Glutamatergic neuron (in vitro differentiated cells): ENCODE measurements at regions not wholly inside any gene's neighbourhood (a gene's known extent, or its start where the extent isn't known, plus 50 kb on each side); places are given as distances from the start of the nearest gene placed in this dataset.

Source experiments
- DNase-seq: peaks from one replicate; pipeline ENCODE4 v3.0.0; 2022
- H3K27ac Mint-ChIP-seq: one replicate; pipeline ENCODE4 v1.8.0; 2020; ENCODE audit warnings: mild to moderate bottlenecking, mixed read lengths, inconsistent platforms; ENCODE audit not compliant: unreplicated experiment
- H3K27me3 Mint-ChIP-seq: one replicate; pipeline ENCODE4 v1.8.0; 2020; ENCODE audit warnings: mild to moderate bottlenecking, moderate library complexity, mixed read lengths, inconsistent platforms; ENCODE audit not compliant: unreplicated experiment
- H3K36me3 Mint-ChIP-seq: one replicate; pipeline ENCODE4 v1.8.0; 2020; ENCODE audit warnings: mild to moderate bottlenecking, mixed read lengths, inconsistent platforms; ENCODE audit not compliant: unreplicated experiment
- H3K4me1 Mint-ChIP-seq: one replicate; pipeline ENCODE4 v1.8.0; 2020; ENCODE audit warnings: mild to moderate bottlenecking, low read depth, mixed read lengths, inconsistent platforms; ENCODE audit not compliant: unreplicated experiment
- H3K4me3 Mint-ChIP-seq: one replicate; pipeline ENCODE4 v1.8.0; 2020; ENCODE audit warnings: mild to moderate bottlenecking, mixed read lengths, inconsistent platforms; ENCODE audit not compliant: unreplicated experiment
- H3K9me3 Mint-ChIP-seq: one replicate; pipeline ENCODE4 v1.8.0; 2020; ENCODE audit warnings: mild to moderate bottlenecking, moderate library complexity, mixed read lengths, inconsistent platforms; ENCODE audit not compliant: unreplicated experiment
- TF ChIP-seq, protein P1 (sequence below): fragments of 200-600 bp; sonication (generic); IDR thresholded peaks from one replicate; pipeline ENCODE4 v1.5.0; 2021; ENCODE audit not compliant: partially characterized antibody, unreplicated experiment

DNA sequence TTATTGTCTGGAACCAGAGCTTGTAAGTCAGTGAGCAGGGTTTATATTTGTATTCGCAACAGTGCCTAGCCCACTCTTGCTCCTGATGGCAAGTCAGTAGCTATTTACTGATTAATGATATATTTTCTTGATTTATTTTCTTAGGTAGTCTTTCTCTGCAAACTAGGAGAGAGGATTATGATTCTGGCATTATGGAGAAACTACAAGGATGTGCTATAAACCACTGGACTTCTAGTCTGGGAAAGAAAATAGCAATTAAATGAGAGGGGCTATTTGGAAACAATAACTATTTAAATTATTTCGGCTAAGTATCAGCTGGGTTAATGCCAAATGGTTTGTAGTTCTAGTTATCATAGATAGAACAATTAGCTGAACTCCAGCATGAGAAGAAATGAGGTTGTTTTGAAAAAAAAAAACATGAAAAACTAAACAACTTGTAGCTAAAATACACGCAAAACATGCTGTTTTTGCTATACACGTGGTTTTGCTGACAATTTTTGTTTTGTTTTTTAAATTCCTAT, 304.9 kb upstream of the TCF21 start:
- peaks cover 5% of the 10 kb centered on the region for H3K36me3 Mint-ChIP-seq
- no peak overlapping the region for H3K4me3 Mint-ChIP-seq
- DNase-seq: no peak
- H3K27me3 Mint-ChIP-seq: peaks cover 3% of the 10 kb centered on the region
- H3K27ac Mint-ChIP-seq: no peak overlapping the region
- H3K4me1 Mint-ChIP-seq: no peaks in the 10 kb centered on the region
- H3K9me3 Mint-ChIP-seq: no peaks in the 10 kb centered on the region
- TF ChIP-seq, protein P1, sequence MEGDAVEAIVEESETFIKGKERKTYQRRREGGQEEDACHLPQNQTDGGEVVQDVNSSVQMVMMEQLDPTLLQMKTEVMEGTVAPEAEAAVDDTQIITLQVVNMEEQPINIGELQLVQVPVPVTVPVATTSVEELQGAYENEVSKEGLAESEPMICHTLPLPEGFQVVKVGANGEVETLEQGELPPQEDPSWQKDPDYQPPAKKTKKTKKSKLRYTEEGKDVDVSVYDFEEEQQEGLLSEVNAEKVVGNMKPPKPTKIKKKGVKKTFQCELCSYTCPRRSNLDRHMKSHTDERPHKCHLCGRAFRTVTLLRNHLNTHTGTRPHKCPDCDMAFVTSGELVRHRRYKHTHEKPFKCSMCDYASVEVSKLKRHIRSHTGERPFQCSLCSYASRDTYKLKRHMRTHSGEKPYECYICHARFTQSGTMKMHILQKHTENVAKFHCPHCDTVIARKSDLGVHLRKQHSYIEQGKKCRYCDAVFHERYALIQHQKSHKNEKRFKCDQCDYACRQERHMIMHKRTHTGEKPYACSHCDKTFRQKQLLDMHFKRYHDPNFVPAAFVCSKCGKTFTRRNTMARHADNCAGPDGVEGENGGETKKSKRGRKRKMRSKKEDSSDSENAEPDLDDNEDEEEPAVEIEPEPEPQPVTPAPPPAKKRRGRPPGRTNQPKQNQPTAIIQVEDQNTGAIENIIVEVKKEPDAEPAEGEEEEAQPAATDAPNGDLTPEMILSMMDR: no peak

DNA sequence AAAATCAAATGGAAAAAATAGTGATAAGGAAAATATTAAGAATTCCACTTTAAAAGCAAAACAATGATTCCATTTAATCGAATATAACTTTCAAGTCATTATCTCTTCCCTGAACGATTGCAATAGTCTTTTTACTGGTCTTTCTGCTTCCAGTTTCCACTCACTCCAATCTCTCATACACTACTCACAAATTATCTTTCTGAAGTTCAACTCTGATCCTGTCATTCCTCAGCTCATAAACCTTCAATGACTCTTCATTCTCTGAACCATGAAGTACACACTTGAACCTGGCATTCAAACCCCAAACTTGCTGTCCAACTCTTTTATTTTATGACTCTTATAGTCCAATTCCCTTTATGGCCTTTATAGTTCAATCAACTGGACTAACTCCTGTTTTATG, 304.1 kb upstream of the TCF21 start:
- Mint-ChIP-seq H3K27me3 (peaks cover 3% of the 10 kb centered on the region), H3K9me3 (no peaks in the 10 kb centered on the region), H3K4me3 (no peak overlapping the region), H3K36me3 (peaks cover 5% of the 10 kb centered on the region), H3K27ac (no peak overlapping the region), H3K4me1 (no peaks in the 10 kb centered on the region)
- no peak for DNase-seq
- TF ChIP-seq, protein P1: no peak

DNA sequence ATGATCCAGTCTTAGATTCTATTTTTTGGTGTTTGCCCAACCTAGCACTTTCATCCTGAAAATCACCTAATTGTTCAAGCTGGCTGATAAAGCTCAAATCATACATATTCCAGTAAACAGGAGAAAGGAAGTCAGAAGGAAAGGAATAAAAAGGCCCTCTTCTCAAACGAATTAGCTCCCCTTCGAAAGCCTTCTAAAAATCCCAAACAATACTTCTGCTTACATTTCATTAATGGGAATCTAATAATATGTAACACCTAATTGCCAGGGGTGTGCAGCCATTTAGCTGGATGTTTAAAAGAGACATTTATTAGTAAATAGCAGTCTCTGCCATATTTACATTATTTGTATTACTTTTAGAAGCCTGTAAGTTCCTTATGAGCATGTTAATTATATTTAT, 302.9 kb upstream of the TCF21 start:
- TF ChIP-seq, protein P1: no peak
- no peak for DNase-seq
- Mint-ChIP-seq H3K4me3 (no peak overlapping the region), H3K27ac (no peak overlapping the region), H3K4me1 (peaks cover 1% of the 10 kb centered on the region), H3K9me3 (no peaks in the 10 kb centered on the region), H3K27me3 (no peaks in the 10 kb centered on the region), H3K36me3 (no peaks in the 10 kb centered on the region)

DNA sequence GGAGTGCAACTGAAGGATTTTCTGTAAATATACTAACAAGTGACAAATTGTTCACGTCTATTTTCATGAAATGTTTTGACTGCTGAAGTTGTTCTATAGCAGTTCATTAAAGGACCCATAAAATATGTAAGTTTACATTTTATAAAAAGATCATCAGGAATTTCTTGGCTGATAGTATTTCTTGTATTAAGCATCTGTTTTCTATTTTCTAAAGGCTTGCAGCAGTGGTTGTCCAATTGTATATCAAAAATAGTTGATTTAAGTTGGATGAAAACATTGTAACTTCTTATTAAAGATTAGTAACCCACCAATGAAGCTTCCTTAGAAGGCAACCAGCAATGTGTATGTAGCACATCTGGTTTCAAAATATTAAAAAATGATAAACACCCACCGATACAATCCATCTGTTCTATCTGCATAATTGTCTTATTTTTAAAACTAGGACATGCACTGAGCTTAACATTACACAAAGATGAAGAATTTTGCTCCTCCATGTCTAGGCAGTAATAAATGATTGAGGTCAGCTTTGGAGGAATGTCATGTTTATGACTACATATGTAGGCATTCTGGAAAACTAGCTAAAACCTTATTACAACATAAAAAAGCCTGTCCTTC, 301.3 kb upstream of the TCF21 start:
- H3K4me3 Mint-ChIP-seq: no peak overlapping the region
- H3K27ac Mint-ChIP-seq: no peak overlapping the region
- TF ChIP-seq, protein P1: no peak
- no peak for DNase-seq
- H3K36me3 Mint-ChIP-seq: no peaks in the 10 kb centered on the region
- H3K4me1 Mint-ChIP-seq: peaks cover 1% of the 10 kb centered on the region
- no peaks in the 10 kb centered on the region for H3K27me3 Mint-ChIP-seq
- H3K9me3 Mint-ChIP-seq: no peaks in the 10 kb centered on the region

DNA sequence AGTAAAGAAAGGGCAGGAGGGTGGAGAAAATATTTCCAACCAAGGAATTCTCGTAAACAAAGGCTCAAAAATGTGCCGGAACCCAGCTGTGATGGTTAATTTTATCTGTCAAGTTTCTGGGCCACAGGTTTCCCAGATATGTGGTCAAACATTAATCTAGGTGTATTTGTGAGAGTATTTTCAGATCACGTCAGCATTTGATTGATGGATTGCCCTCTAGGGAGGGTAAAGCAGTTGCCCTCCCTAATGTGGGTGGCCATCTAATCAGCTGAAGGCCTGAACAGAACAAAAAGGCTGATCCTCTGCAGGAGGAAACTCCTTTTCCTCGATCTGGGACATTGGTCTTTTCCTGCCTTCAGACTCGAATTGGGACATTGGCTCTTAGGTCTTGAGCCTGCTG, 298.7 kb upstream of the TCF21 start:
- TF ChIP-seq, protein P1: no peak
- no peaks in the 10 kb centered on the region for H3K27me3 Mint-ChIP-seq
- DNase-seq: no peak
- no peak overlapping the region for H3K27ac Mint-ChIP-seq
- peaks cover 1% of the 10 kb centered on the region for H3K4me1 Mint-ChIP-seq
- H3K36me3 Mint-ChIP-seq: no peaks in the 10 kb centered on the region
- no peak overlapping the region for H3K4me3 Mint-ChIP-seq
- H3K9me3 Mint-ChIP-seq: no peaks in the 10 kb centered on the region
